ENCODE measurements at regions not wholly inside any gene's neighbourhood (a gene's known extent, or its start where the extent isn't known, plus 50 kb on each side); places are given as distances from the start of the nearest gene placed in this dataset.

DNA sequence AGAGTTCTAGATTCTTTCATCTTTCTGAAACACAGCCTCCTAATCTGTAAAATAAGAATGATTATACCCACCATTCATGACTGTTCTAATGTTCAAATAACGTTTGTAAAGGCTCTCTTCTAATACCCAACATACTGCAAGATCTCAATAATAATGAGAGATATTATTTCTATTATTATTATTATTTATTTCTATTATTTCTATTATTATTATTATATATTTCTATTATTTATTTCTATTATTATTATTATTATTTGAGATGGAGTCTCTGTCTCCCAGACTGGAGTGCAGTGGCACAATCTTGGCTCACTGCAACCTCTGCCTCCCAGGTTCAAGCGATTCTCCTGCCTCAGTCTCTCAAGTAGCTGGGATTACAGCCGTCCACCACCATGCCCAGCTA, 395.5 kb downstream of the EFNB2 start:
- DNase-seq (ENCODE audit: insufficient read length) (no peak), FAIRE-seq (no peak)
- TF ChIP-seq POLR2A (IDR thresholded peaks at IDR 0.05; ENCODE audit: low read depth, low read length) (no peak), TAF1 (IDR thresholded peaks at IDR 0.05; ENCODE audit: borderline replicate concordance, low read depth, low read length) (no peak), POLR2AphosphoS5 (IDR thresholded peaks at IDR 0.05; ENCODE audit: low read depth, low read length) (no peak)

DNA sequence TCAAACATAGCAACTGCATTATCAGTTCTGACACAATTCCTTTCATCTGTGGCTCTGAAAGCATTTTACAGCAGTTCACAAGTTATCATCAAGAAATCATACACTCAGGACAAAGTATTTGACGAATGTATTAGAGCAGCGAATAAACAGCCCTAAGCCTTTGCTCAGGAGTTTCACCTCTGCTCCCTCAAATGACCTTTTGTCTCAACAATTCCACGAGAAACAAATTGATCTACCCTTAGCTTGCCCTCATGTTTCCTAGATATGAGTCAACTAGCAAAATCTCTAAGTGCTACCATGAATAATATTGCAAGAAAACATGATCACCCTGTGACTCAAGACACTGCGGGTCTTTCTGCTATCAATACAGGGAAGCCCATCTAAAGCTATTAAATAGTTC, 396.1 kb downstream of the EFNB2 start:
- no peak for DNase-seq (ENCODE audit: insufficient read length)
- no peak for FAIRE-seq

DNA sequence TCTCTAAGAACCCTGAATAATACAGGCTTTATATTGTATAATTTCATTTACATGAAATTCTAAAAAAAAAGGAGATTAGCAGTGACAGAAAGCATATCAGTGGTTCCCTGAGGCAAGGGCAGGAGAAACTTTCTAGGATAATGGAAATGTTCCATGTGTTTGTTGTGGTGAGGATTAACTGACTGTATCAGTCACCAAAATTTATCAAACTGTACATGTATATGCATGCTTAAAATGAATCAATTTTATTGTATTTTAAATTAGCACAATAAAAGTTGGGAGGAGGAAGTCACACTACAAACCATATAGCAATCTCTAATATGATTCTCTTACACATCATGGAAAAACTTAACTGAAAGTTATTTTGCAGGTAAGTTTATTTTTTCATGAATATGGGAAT, 396.8 kb downstream of the EFNB2 start:
- DNase-seq (ENCODE audit: insufficient read length) (no peak), FAIRE-seq (no peak)
- TF ChIP-seq POLR2A (IDR thresholded peaks at IDR 0.05; ENCODE audit: low read depth, low read length) (no peak), POLR2AphosphoS5 (IDR thresholded peaks at IDR 0.05; ENCODE audit: low read depth, low read length) (no peak), TAF1 (IDR thresholded peaks at IDR 0.05; ENCODE audit: borderline replicate concordance, low read depth, low read length) (no peak)

More for the DNA sequence above, 396.1 kb downstream of the EFNB2 start:
- TF ChIP-seq POLR2AphosphoS5 (IDR thresholded peaks at IDR 0.05; ENCODE audit: low read depth, low read length) (no peak), POLR2A (IDR thresholded peaks at IDR 0.05; ENCODE audit: low read depth, low read length) (no peak), TAF1 (IDR thresholded peaks at IDR 0.05; ENCODE audit: borderline replicate concordance, low read depth, low read length) (no peak)

DNA sequence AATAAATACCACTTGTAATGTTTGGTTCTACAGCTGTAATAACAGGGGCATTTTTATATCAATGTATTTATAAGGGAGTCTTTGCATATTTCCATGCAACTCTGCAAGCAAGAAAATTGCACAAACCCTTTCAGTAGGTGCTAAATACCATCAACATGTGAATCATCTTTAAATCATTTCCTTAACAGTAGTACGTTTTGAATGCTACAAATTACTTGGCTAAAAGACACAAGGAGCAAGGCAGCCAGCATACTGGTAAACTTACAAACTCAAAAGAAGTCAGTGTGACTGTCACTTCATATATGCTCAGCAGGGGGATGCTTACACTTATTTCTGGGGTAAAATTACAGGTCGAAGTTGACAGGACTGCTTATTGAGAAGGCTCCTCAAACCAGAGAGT, 402.4 kb downstream of the EFNB2 start:
- no peak for FAIRE-seq
- no peak for DNase-seq (ENCODE audit: insufficient read length)
- no peak for TF ChIP-seq POLR2AphosphoS5 (IDR thresholded peaks at IDR 0.05; ENCODE audit: low read depth, low read length)
- no peak for TF ChIP-seq POLR2A (IDR thresholded peaks at IDR 0.05; ENCODE audit: low read depth, low read length)
- no peak for TF ChIP-seq TAF1 (IDR thresholded peaks at IDR 0.05; ENCODE audit: borderline replicate concordance, low read depth, low read length)

DNA sequence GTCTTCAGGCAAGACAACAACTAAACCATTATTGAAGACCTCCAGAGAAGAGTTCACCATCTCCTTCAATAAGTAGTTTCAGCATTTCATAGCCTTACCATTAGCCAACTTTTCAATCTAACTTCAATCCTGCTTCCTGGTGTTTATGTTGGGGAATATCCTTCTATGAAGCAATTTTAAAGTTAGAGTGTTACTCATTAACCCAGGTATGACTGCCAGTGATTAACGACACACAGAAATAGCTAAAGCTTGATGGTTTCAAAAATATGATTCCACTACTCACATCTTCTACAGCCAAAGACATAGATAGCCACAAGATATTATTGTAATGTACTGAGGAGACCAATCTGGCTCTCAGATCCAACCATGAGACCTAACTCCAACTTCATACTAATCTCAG, 403.2 kb downstream of the EFNB2 start:
- DNase-seq (ENCODE audit: insufficient read length) = no peak
- FAIRE-seq = no peak
- no peak for TF ChIP-seq POLR2A (IDR thresholded peaks at IDR 0.05; ENCODE audit: low read depth, low read length)
- TF ChIP-seq POLR2AphosphoS5 (IDR thresholded peaks at IDR 0.05; ENCODE audit: low read depth, low read length) = no peak
- TF ChIP-seq TAF1 (IDR thresholded peaks at IDR 0.05; ENCODE audit: borderline replicate concordance, low read depth, low read length) = no peak

DNA sequence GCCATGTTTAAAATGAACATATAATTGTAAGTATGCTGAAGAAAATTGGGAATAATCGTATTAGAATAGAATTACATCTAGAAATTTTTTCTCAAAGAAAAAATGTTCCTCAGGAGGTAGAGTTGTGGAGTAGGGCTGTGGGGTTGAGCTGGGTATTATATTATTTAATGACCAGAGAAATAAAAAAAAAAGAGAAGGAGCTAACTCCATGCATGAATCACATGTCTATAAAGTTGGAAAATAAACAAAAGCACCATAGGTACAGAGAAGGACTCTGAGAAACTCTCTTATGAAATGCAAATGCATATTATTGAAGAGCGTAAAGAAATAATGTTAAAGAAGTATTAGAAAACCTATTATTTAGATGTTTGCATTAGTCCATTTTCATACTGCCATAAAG, 405.5 kb downstream of the EFNB2 start:
- FAIRE-seq = no peak
- TF ChIP-seq POLR2AphosphoS5 (IDR thresholded peaks at IDR 0.05; ENCODE audit: low read depth, low read length) = no peak
- no peak for TF ChIP-seq POLR2A (IDR thresholded peaks at IDR 0.05; ENCODE audit: low read depth, low read length)
- TF ChIP-seq TAF1 (IDR thresholded peaks at IDR 0.05; ENCODE audit: borderline replicate concordance, low read depth, low read length) = no peak
- no peak for DNase-seq (ENCODE audit: insufficient read length)

DNA sequence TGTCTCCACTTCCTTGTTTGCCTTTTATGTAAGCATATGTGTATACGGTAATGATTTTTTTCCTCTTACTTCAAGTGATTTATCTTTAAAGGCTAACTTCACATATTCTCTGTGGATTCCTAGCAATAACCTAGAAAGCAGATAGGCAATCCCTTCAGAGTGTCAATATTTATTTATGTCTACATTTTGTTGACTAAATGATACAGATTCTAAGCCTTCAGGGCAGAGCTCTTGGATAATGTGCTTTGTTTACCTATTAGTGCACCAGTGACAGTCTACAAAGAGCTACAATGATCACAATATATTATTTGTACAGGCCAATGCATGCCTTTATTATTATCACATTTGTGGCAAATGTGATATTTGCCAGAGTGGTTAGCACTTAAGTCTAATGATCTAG, 406.2 kb downstream of the EFNB2 start:
- TF ChIP-seq POLR2AphosphoS5 (IDR thresholded peaks at IDR 0.05; ENCODE audit: low read depth, low read length) = no peak
- no peak for TF ChIP-seq TAF1 (IDR thresholded peaks at IDR 0.05; ENCODE audit: borderline replicate concordance, low read depth, low read length)
- DNase-seq (ENCODE audit: insufficient read length) (no peak), FAIRE-seq (no peak)

DNA sequence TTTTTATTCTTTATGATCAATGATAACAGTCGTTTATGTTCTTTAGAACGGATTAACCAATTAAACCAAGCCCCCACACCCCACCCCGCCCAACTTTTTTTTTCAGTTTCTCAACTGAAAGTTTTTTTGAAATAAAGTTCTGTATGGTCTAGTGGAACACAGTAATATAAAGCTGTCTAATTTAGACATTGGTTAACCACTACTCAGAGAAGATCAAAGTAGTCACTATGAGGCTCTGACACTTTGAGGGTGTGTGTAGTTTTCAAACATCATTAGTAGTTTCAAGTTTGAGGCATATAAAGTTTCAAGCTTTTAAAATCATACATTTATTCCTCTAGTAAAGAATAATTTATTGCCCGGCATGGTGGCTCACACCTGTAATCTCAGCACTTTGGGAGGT, 413.2 kb downstream of the EFNB2 start:
- DNase-seq (ENCODE audit: insufficient read length) = no peak
- FAIRE-seq = no peak
- TF ChIP-seq POLR2AphosphoS5 (IDR thresholded peaks at IDR 0.05; ENCODE audit: low read depth, low read length) = no peak
- TF ChIP-seq TAF1 (IDR thresholded peaks at IDR 0.05; ENCODE audit: borderline replicate concordance, low read depth, low read length) = no peak
- no peak for TF ChIP-seq POLR2A (IDR thresholded peaks at IDR 0.05; ENCODE audit: low read depth, low read length)

DNA sequence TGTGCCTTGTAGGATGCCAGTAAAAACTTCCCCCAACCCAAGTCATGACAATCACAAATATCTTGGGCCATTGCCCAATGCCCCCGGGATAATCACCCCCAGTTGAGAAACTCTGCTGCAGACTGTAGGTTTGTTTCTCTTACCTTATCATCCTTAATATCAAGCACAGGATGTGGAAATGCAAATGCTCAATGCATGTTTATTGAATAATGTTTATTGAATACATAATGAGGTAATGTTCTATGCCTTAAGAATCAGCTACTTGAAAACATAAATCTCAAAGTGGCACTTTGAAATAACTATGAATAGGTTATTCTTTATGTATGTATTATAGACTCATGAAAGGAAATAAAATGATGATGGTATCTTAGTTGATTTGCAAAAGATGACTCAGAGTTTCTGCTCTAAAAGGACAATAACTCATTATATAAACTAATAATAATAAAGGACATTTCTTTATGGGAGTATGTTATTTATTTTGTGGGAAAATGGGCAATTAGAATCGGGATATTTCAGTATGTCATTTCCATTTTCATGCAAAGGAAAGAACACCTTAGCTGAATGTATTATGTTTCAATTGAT, 414.2 kb downstream of the EFNB2 start:
- TF ChIP-seq POLR2A (IDR thresholded peaks at IDR 0.05; ENCODE audit: low read depth, low read length) = no peak
- TF ChIP-seq TAF1 (IDR thresholded peaks at IDR 0.05; ENCODE audit: borderline replicate concordance, low read depth, low read length) = no peak
- TF ChIP-seq POLR2AphosphoS5 (IDR thresholded peaks at IDR 0.05; ENCODE audit: low read depth, low read length) = no peak
- FAIRE-seq (no peak), DNase-seq (ENCODE audit: insufficient read length) (no peak)

DNA sequence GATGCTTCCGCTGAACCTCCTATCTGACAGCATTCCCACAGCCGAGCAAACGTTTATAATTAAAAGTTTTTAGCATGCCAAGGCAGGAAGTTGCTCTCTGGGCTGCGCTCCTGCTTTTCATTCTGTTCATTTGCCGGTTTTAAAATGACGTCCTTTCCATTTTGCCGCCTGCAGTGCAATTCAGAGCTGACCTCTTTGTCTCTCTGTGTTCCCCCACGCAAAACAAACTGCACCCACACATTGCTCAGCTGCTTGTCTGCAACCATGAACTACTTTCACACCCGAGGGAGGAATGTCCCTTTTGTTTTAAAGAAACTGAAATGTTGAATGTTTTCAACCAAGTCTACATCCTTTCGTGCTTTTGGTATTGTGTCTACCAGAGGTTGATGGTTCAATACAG, 416.5 kb downstream of the EFNB2 start:
- FAIRE-seq (no peak), DNase-seq (ENCODE audit: insufficient read length) (no peak)
- TF ChIP-seq POLR2A (IDR thresholded peaks at IDR 0.05; ENCODE audit: low read depth, low read length) (no peak), TAF1 (IDR thresholded peaks at IDR 0.05; ENCODE audit: borderline replicate concordance, low read depth, low read length) (no peak), POLR2AphosphoS5 (IDR thresholded peaks at IDR 0.05; ENCODE audit: low read depth, low read length) (no peak)

DNA sequence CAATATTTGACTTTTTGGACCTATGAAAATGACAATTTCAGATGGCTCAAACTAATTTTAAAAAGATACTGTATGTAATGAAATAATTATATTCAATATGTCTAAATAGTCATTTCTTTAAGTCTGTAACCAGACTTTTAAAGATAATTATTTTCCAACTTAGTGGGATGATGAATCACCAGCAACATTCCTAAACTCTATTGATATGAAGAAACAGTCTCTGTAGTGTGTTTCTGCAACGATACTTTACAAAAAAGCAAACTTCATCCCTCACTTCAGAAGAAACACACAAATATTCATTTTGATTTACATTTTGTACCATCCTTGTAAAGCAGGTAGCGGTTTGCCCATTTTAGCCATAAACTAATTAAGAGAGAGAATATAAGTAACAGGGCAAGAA, 417.4 kb downstream of the EFNB2 start:
- no peak for DNase-seq (ENCODE audit: insufficient read length)
- TF ChIP-seq TAF1 (IDR thresholded peaks at IDR 0.05; ENCODE audit: borderline replicate concordance, low read depth, low read length) = no peak
- TF ChIP-seq POLR2A (IDR thresholded peaks at IDR 0.05; ENCODE audit: low read depth, low read length) = no peak
- TF ChIP-seq POLR2AphosphoS5 (IDR thresholded peaks at IDR 0.05; ENCODE audit: low read depth, low read length) = no peak
- no peak for FAIRE-seq

DNA sequence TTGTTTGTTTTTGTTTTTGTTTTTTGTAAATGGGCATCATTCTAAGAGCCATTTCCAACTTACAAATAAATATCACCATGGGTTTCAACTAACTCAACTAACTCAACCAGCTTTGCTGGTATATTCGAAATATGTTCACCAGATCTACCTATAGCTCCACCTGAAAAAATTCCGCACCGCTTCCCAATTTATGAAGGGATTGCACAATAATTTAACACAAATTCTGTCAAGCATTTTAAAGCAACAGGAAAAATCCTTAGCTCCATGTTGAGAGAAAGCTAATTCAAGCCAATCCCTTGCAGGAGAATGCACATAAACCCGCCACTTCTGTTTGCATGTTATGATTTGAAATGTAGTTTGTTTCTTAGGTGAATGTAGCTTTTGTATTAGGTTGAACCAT, 417.8 kb downstream of the EFNB2 start:
- DNase-seq (ENCODE audit: insufficient read length) (no peak), FAIRE-seq (no peak)
- TF ChIP-seq POLR2AphosphoS5 (IDR thresholded peaks at IDR 0.05; ENCODE audit: low read depth, low read length) (no peak), POLR2A (IDR thresholded peaks at IDR 0.05; ENCODE audit: low read depth, low read length) (no peak)

DNA sequence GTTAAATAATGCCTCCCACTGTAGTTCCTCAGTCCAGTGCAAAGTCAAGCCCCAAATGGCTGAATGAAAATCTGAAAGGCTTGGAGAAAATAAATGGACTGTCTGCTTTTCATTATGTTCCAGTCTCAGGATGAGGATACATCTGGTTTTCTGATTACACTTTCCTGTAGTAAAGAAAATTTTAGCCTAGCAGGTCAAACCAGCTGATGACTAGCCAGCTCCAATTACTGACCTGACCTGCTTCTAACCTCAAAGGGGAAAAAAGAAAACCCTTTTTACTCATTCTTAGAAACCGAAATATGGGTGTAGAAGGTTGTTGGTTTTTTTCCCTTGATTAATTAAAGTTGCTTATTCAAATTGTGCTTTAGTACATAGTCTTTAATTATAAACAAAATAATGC, 418.4 kb downstream of the EFNB2 start:
- DNase-seq (ENCODE audit: insufficient read length) (no peak), FAIRE-seq (no peak)
- TF ChIP-seq POLR2AphosphoS5 (IDR thresholded peaks at IDR 0.05; ENCODE audit: low read depth, low read length) (no peak), POLR2A (IDR thresholded peaks at IDR 0.05; ENCODE audit: low read depth, low read length) (no peak), TAF1 (IDR thresholded peaks at IDR 0.05; ENCODE audit: borderline replicate concordance, low read depth, low read length) (no peak)

All from GM12892 (cell line).